Kasumi-1 (cell line): ENCODE measurements at regions not wholly inside any gene's neighbourhood (a gene's known extent, or its start where the extent isn't known, plus 50 kb on each side); places are given as distances from the start of the nearest gene placed in this dataset.

Experiments
- DNase-seq, 2 experiments: peaks; one replicate each; lab custom pipeline; 2025; lab: John Stamatoyannopoulos, UW

DNA sequence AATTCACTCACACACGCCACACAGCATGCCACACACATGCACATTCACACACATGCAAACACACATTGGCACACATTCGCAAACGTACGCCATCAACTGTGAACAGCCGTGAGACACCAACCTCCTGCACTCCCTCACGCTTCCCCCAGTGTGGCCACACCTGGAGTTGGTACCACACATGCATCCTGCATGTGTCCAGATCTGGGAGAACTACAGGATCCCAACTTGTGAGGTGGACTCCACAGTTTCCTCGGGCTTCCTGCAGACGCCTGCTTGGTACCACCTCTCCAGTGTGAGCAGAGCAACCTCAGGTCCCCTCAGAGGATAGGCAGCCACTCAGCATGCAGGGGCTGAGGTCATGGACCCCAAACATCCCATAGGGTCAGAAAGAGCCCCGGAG lies 239.0 kb downstream of the EIPR1 start:
- DNase-seq: no peak

DNA sequence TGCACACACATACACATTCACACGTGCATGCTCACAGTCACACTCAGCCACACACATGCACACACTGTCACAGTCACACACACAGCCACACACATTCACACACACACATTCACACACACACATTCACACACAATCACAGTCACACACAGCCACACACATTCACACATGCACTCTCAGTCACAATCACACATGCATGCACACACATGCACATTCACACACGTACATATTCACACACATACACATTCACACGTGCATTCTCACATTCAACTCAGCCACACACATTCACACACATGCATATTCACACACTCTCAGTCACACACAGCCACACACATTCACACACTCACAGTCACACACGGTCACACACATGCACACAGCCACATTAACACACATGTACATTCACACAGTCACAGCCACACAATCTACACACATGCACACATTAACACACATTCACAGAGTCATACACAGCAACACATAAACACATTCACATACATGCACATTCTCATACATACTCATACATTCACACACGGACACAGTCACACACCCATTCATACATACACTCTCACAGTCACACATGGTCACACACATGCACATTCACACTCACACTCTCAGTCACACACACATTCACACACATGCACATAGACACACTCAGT lies 239.8 kb downstream of the EIPR1 start:
- no peak for DNase-seq

DNA sequence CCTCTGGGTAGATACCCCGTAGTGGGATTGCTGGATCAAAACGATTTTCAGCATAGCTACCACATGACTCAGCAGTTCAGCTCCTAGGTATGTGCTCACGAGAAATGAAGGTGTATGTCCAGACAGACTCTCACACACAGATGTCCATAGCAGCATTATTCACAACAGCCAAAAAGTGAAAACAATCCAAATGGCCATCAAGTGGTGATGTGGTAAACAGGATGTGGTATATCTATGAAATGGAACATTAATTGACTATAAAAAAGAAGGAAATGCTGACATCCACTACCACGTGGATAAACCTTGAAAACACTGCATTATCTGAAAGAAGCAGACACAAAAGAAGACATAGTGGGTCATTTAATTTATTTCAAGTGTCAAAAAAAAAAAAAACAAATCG lies 241.9 kb downstream of the EIPR1 start:
- DNase-seq: no peak

DNA sequence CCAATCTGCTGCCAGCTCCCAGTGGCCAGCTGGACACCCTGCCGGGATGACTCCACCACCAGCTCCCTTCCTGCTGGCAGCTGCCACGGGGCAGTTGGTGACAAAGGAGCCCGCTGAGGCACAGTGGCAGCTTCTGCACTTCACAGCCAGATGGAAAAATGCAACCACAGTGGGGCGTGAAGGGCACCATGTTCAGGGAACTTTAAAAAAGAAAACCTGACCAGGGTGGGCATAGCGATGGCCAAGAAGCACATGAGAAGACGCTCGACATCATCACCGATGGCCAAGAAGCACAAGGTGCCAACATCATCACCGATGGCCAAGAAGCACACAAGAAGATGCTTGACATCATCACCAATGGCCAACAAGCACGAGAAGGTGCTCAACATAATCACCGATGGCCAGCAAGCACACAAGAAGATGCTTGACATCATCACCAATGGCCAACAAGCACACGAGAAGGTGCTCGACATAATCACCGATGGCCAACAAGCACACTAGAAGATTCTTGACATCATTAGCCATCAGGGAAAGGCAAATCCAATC lies 243.5 kb downstream of the EIPR1 start:
- no peak for DNase-seq

- DNase-seq: no peak
Observed at GRCh38 chr2:3132966-3133365, 244.7 kb downstream of the EIPR1 start.

DNA sequence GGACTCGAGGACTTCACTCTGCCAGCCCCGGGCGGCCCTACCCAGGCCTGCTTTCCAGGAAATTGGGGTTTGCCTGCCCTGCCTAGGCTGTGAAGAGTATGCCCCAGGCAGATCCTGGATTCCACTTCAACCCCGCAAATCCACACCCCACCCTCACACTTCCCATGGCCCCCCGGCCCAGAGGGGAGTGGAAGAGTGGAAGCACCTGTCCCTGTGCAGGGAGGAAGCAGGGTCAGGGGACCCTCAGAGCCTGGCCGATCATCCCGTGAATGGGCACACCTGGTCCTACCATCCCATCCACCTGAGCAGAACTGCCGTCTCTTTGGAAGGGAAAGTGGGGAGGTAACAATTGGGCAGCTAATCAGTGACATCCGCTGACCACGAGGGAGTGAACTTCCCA lies 245.2 kb downstream of the EIPR1 start:
- DNase-seq: no peak

GRCh38 chr2:3131636-3132326 lies 245.8 kb downstream of the EIPR1 start:
- DNase-seq: no peak

DNA sequence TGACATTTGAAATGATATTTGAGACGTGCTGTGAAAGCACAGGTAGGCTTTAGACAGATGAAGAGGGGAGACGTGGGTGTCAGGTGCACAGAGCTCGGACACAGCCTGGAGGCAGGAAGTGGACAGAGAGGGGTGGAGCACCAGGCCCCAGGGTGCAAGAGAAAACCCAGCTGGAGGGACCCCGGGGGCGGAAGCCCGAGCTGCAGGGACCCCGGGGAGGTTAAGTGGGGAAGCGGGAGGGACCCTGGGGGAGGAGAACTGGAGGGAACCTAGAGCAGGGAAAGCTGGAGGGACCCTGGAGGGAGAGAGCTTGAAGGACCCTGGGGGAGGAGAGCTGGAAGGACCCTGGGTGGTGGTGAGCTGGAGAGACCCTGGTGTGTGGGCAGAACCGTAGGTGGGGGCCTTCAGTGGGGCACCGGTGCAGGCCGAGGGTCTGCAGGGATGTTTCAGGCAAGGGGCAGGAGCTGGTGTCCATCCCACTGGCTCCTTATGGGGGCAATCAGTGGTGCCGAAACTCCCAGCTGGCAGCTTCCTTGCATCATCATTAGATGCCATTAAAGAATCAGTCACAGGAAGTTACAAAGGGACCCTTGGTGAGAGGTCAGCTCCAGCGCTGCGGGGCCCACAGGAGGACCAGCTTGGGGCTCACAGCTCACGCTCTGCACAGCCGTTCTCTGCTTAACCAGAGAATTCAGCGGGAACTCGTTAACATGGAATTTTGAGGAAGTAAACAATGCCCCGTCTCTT lies 246.6 kb downstream of the EIPR1 start:
- DNase-seq: peak in 1 of 2 experiments; percentile 19

- no peak for DNase-seq
Observed at GRCh38 chr2:3130444-3130843, 247.2 kb downstream of the EIPR1 start.

- DNase-seq: no peak
Observed at GRCh38 chr2:3129867-3130266, 247.8 kb downstream of the EIPR1 start.

DNA sequence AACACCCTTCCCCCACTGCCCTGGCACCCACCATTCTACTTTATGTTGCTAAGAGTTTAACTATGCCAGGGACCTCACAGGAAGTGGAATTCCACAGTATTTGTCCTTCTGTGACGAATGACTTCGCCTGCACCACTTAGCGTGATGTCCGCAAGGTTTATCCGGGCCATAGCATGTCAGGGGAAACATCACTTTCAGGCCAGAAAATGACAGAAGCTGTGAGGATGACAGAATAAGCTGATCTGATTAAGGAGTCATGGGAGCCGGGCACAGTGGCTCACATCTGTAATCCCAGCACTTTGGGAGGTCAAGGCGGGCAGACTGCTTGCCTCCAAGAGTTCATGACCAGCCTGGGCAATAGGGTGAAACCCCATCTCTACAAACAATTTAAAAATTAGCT lies 248.8 kb downstream of the EIPR1 start:
- DNase-seq: no peak

GRCh38 chr2:3127710-3128109 lies 249.9 kb downstream of the EIPR1 start:
- no peak for DNase-seq

- no peak for DNase-seq
Observed at GRCh38 chr2:3126911-3127621, 250.6 kb downstream of the EIPR1 start.

- no peak for DNase-seq
Observed at GRCh38 chr2:3126171-3126910, 251.3 kb downstream of the EIPR1 start.

DNA sequence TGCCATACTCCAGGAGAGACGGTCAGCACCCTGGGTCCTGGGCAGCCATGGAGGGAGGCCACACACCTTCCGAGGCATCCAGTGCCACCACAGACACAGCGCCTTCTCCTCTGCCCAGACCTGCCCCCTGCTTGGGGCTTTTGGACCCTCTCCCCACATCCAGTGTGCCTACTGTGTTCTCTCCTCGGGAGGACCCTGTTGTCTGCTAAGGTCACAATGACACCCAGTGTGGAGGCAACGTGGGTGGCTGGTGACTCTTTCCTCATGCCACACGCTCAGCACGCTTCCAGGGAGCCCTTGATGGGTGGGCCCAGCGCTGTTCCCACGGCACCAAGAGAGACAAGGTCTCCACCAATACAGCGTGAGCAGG lies 251.9 kb downstream of the EIPR1 start:
- no peak for DNase-seq

DNA sequence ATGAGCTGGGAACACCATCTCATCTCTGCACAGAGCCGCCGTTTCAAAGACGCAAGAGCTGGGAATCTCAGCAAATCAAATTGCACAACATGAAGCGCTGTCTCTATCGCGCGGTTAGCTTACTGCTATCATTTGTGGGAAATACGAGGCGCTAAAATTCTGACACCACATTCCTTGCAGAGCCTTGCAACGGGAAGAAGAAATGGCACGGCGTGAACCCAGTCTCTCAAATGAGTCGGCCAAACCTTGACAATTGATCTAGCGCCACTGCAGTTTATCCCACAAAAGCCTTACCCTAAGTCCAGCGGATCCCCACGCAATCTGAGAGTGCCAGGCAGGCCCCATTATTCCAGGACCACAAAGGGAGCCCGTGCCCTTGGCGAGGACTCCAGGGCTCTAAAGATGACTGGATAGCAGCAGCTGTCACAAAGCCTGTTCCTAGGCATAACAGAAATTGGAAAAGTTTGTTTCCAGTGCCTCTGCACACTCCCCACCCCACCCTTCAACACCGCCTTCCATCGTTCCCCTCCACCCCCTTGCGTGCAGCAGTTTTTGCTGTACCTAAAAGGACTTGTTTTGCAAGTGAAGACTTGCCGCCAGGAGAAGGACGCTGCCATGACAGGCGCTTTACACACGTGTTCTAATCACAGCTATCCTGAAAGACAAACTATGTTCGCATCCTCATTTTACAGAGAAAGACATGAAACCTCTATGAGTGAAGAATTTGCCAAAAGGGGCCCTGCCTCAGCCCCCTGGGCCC lies 252.4 kb downstream of the EIPR1 start:
- no peak for DNase-seq

GRCh38 chr2:3122525-3122924 lies 255.1 kb downstream of the EIPR1 start:
- DNase-seq: no peak

DNA sequence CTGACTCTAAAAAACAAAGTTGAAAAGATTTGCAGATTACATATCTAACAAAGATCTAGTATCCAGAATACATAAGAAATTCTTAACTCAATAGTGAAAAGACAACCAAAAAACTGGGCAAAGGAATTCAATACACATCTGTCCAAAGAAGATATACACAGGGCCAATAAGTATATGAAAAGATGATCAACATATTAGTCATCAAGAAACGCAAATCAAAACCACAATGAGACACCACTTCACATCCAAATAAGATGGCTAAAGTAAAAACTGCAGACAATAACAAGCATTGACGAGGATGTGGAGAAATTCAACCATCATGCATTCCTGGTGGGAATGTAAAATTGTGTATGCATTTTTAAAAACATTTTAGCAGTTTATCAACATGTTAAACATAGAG lies 256.0 kb downstream of the EIPR1 start:
- DNase-seq: no peak

GRCh38 chr2:3117650-3118216 lies 259.9 kb downstream of the EIPR1 start:
- DNase-seq: no peak

DNA sequence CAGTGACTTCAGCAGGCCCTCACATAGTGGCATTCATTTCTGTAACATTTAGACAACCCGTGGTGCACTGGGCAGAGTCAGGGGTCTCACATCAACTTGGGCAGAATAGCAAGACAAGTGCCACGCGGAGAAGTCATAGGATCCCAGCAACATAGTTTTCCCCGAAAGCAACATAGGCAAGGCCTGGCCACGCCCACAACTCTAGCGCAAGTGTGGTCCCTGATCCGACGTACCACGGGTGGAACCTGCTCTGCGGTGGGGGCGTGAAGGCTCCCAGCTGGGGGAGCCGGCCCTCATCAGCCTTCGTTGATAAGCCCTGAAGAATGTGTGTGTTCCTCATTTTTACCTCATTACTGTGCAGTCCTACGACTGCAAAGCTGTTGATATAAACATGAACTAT lies 261.2 kb downstream of the EIPR1 start:
- DNase-seq: no peak
